Ishikawa (cell line): ENCODE measurements at regions not wholly inside any gene's neighbourhood (a gene's known extent, or its start where the extent isn't known, plus 50 kb on each side); places are given as distances from the start of the nearest gene placed in this dataset.

Experiments used
- CEBPB ChIP-seq: IDR thresholded peaks from 2 replicates; pipeline ENCODE4 v1.6.1; 2012
- CREB1 ChIP-seq: IDR thresholded peaks from 2 replicates; pipeline ENCODE4 v1.6.1; 2012; ENCODE audit warnings: low read depth
- EGR1 ChIP-seq: IDR thresholded peaks from 2 replicates; pipeline ENCODE4 v1.6.1; 2012
- EP300 ChIP-seq: IDR thresholded peaks from 2 replicates; pipeline ENCODE4 v1.6.1; 2012; ENCODE audit warnings: borderline replicate concordance
- FOXM1 ChIP-seq: IDR thresholded peaks from 2 replicates; pipeline ENCODE4 v1.6.1; 2012; ENCODE audit warnings: low read depth, borderline replicate concordance
- MAX ChIP-seq: IDR thresholded peaks from 2 replicates; pipeline ENCODE4 v1.6.1; 2012
- NFIC ChIP-seq: IDR thresholded peaks from 2 replicates; pipeline ENCODE4 v1.6.1; 2012
- RAD21 ChIP-seq: IDR thresholded peaks from 2 replicates; pipeline ENCODE4 v1.6.1; 2012; ENCODE audit warnings: low read depth
- REST ChIP-seq: IDR thresholded peaks from 2 replicates; pipeline ENCODE4 v1.6.1; 2012; ENCODE audit warnings: low read depth, mild to moderate bottlenecking
- TAF1 ChIP-seq: IDR thresholded peaks from 2 replicates; pipeline ENCODE4 v1.6.1; 2012; ENCODE audit warnings: low read depth, mild to moderate bottlenecking
- TCF12 ChIP-seq: IDR thresholded peaks from 2 replicates; pipeline ENCODE4 v1.6.1; 2012; ENCODE audit warnings: low read depth
- TEAD4 ChIP-seq: IDR thresholded peaks from 2 replicates; pipeline ENCODE4 v1.6.1; 2012
- USF1 ChIP-seq: IDR thresholded peaks from 2 replicates; pipeline ENCODE4 v1.6.1; 2012
- YY1 ChIP-seq: IDR thresholded peaks from 2 replicates; pipeline ENCODE4 v1.6.1; 2012; ENCODE audit warnings: low read depth
- ZBTB7A ChIP-seq: IDR thresholded peaks from 2 replicates; pipeline ENCODE4 v1.6.1; 2012; ENCODE audit warnings: low read depth

- no peak for TF ChIP-seq CEBPB
- no peak for TF ChIP-seq CREB1
- no peak for TF ChIP-seq REST
- no peak for TF ChIP-seq RAD21
- TF ChIP-seq TCF12: no peak
- TF ChIP-seq NFIC: no peak
- TF ChIP-seq EP300: no peak
- no peak for TF ChIP-seq EGR1
- no peak for TF ChIP-seq ZBTB7A
- no peak for TF ChIP-seq TAF1
Observed at GRCh38 chr20:10749084-10749483, 75.3 kb upstream of the JAG1 start.

GRCh38 chr20:10752206-10752605 lies 78.4 kb upstream of the JAG1 start:
- TF ChIP-seq TEAD4 (no peak), CEBPB (no peak), NFIC (no peak), MAX (no peak), REST (no peak), CREB1 (no peak)

GRCh38 chr20:10754824-10755223 lies 81.0 kb upstream of the JAG1 start:
- TF ChIP-seq NFIC (no peak), FOXM1 (no peak), YY1 (no peak), MAX (no peak), CEBPB (no peak), EGR1 (no peak), RAD21 (no peak), USF1 (no peak), TCF12 (no peak), TAF1 (no peak), ZBTB7A (no peak), CREB1 (no peak)

GRCh38 chr20:10758446-10758845 lies 84.6 kb upstream of the JAG1 start:
- TF ChIP-seq TEAD4 (no peak), TAF1 (no peak), FOXM1 (no peak), TCF12 (no peak), RAD21 (no peak), USF1 (no peak), REST (no peak), EP300 (no peak), ZBTB7A (no peak), MAX (no peak), CEBPB (no peak), NFIC (no peak), EGR1 (no peak), CREB1 (no peak)

- no peak for TF ChIP-seq TCF12
- no peak for TF ChIP-seq ZBTB7A
- TF ChIP-seq USF1: no peak
- no peak for TF ChIP-seq MAX
- no peak for TF ChIP-seq FOXM1
- TF ChIP-seq YY1: no peak
- TF ChIP-seq NFIC: no peak
- TF ChIP-seq EP300: no peak
Observed at GRCh38 chr20:10761232-10761631, 87.4 kb upstream of the JAG1 start.
